ENCODE measurements at regions not wholly inside any gene's neighbourhood (a gene's known extent, or its start where the extent isn't known, plus 50 kb on each side); places are given as distances from the start of the nearest gene placed in this dataset.

DNA sequence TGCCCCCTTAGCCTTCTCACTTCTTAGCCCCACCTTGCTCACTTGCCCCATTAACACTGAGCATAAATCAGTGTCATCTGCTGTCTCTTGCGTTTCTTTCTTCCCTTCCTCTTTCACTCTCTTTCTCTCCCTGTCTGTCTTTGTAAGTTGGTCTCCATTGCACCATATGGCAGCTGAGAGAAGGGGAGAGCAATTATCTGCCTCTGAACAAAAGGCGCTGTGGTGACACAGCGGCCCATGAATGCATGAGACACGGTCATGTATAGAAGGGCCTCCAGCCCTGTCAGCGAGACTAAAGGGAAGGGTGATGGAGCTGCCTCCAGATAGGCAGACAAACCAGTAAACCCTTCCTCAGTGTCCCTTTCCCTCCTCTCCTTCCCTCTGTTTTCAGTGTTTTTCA, 88.8 kb upstream of the PCDH18 start:
- in situ Hi-C loops (cut with MboI; ENCODE audit: low sequenced_read_pairs) (no loop called here), dilution Hi-C loops (cut with HindIII; ENCODE audit: low sequenced_read_pairs, unreplicated experiment) (no loop called here), intact Hi-C loops (cut with micrococcal nuclease) (no loop called here)
- no peaks in the 10 kb centered on the region for H4K20me1 ChIP-seq (ENCODE audit: insufficient read depth, low read length)
- ChIA-PET POLR2A (ENCODE audit: unreplicated experiment) (interaction anchor here (0.6 to 0.9 kb wide), 2 partner anchors 20 to 89 kb away, joined by 3 to 4 read pairs; partner anchors contain the start of gene PCDH18), CTCF (interaction anchor here (1.4 kb wide), 1 partner anchor 9 kb away, joined by 3 read pairs; no protein-coding TSS in a partner anchor)
- DNase-seq = no peak
- peak overlapping the region; percentile 75; the same call in 1 of the 2 replicates for H4K5ac ChIP-seq (ENCODE audit: low read depth, low read length)
- H3K23ac ChIP-seq (ENCODE audit: low read depth, low read length) = peak overlapping the region; percentile 86
- H3K9me1 ChIP-seq (ENCODE audit: insufficient read depth, low read length) = peaks cover 4% of the 10 kb centered on the region
- no peaks in the 10 kb centered on the region for H3K27me3 ChIP-seq (ENCODE audit: control insufficient read depth, insufficient read depth, low read length)
- peak overlapping the region; percentile 20 for H2BK5ac ChIP-seq (ENCODE audit: low read depth, low read length, poor library complexity, severe bottlenecking)
- no peaks in the 10 kb centered on the region; a peak in 1 of 4 replicates for H3K79me1 ChIP-seq (ENCODE audit: low read depth in 1 of 2, low read length in 2 of 2)
- H2AFZ ChIP-seq (replicated peaks; ENCODE audit: low read length, poor library complexity) = peak overlapping the region; percentile 77
- TF ChIP-seq, protein P1, sequence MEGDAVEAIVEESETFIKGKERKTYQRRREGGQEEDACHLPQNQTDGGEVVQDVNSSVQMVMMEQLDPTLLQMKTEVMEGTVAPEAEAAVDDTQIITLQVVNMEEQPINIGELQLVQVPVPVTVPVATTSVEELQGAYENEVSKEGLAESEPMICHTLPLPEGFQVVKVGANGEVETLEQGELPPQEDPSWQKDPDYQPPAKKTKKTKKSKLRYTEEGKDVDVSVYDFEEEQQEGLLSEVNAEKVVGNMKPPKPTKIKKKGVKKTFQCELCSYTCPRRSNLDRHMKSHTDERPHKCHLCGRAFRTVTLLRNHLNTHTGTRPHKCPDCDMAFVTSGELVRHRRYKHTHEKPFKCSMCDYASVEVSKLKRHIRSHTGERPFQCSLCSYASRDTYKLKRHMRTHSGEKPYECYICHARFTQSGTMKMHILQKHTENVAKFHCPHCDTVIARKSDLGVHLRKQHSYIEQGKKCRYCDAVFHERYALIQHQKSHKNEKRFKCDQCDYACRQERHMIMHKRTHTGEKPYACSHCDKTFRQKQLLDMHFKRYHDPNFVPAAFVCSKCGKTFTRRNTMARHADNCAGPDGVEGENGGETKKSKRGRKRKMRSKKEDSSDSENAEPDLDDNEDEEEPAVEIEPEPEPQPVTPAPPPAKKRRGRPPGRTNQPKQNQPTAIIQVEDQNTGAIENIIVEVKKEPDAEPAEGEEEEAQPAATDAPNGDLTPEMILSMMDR (conservative IDR thresholded peaks at IDR 0.05; ENCODE audit: low read depth, low read length) = no peak
- TF ChIP-seq MAZ (IDR thresholded peaks at IDR 0.05; ENCODE audit: borderline replicate concordance, low read depth, low read length) (no peak), RCOR1 (IDR thresholded peaks at IDR 0.05; ENCODE audit: insufficient replicate concordance, low read length) (no peak), CHD1 (IDR thresholded peaks at IDR 0.05; ENCODE audit: low read depth, low read length) (no peak), BHLHE40 (IDR thresholded peaks at IDR 0.05; ENCODE audit: low read depth, low read length) (no peak), NFE2L2 (IDR thresholded peaks at IDR 0.05; ENCODE audit: low read depth, low read length) (no peak), RAD21 (IDR thresholded peaks at IDR 0.05; ENCODE audit: low read length) (no peak), RFX5 (IDR thresholded peaks at IDR 0.05; ENCODE audit: low read depth, low read length) (no peak), MXI1 (IDR thresholded peaks at IDR 0.05; ENCODE audit: borderline replicate concordance, low read depth, low read length) (no peak), MAFK (IDR thresholded peaks at IDR 0.05; ENCODE audit: low read depth, low read length) (no peak), POLR2A (IDR thresholded peaks at IDR 0.05; ENCODE audit: low read depth, low read length) (no peak), FOS (IDR thresholded peaks at IDR 0.05; ENCODE audit: low read depth, low read length) (no peak), CEBPB (IDR thresholded peaks at IDR 0.05; ENCODE audit: low read depth, low read length) (no peak), SMC3 (IDR thresholded peaks at IDR 0.05; ENCODE audit: low read depth, low read length) (no peak)
- TF ChIP-seq, protein P2, sequence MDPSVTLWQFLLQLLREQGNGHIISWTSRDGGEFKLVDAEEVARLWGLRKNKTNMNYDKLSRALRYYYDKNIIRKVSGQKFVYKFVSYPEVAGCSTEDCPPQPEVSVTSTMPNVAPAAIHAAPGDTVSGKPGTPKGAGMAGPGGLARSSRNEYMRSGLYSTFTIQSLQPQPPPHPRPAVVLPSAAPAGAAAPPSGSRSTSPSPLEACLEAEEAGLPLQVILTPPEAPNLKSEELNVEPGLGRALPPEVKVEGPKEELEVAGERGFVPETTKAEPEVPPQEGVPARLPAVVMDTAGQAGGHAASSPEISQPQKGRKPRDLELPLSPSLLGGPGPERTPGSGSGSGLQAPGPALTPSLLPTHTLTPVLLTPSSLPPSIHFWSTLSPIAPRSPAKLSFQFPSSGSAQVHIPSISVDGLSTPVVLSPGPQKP (IDR thresholded peaks at IDR 0.05; ENCODE audit: borderline replicate concordance, low read depth, low read length) = no peak
- TF ChIP-seq, protein P3, sequence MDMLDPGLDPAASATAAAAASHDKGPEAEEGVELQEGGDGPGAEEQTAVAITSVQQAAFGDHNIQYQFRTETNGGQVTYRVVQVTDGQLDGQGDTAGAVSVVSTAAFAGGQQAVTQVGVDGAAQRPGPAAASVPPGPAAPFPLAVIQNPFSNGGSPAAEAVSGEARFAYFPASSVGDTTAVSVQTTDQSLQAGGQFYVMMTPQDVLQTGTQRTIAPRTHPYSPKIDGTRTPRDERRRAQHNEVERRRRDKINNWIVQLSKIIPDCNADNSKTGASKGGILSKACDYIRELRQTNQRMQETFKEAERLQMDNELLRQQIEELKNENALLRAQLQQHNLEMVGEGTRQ (IDR thresholded peaks at IDR 0.05; ENCODE audit: low read depth, low read length) = no peak
- peak overlapping the region; percentile 77 for H3K14ac ChIP-seq (replicated peaks; ENCODE audit: low read depth, low read length)
- H4K8ac ChIP-seq (ENCODE audit: low read depth in 2 of 2, low read length in 2 of 2) = peak overlapping the region; percentile 24 to 48; a peak in 3 of 4 replicates
- peak overlapping the region; percentile 38; the same call in 1 of the 2 replicates for H2AK5ac ChIP-seq (ENCODE audit: low read depth, low read length)
- peak overlapping the region; percentile 59 for H4K91ac ChIP-seq (ENCODE audit: insufficient read depth, low read depth, low read length)
- no peaks in the 10 kb centered on the region for H3K36me3 ChIP-seq (ENCODE audit: control insufficient read depth, insufficient read depth, low read length)
- ATAC-seq (ENCODE audit: low read depth) = no peak
- H3K4me2 ChIP-seq (ENCODE audit: low read depth, low read length) = no peak overlapping the region; the same call in 1 of the 2 replicates
- no peak overlapping the region for H3K4me3 ChIP-seq (ENCODE audit: insufficient read depth, low read depth, low read length)
- no peak overlapping the region for H2AK9ac ChIP-seq (replicated peaks; ENCODE audit: low read depth, low read length, poor library complexity)
- H3K18ac ChIP-seq (ENCODE audit: low read depth, low read length) = peak overlapping the region; percentile 77
- H2BK15ac ChIP-seq (ENCODE audit: low read depth, low read length) = peak overlapping the region; percentile 18; the same call in 1 of the 3 replicates
- peak overlapping the region; percentile 82 for H3K4ac ChIP-seq (ENCODE audit: low read depth, low read length)
- no TSS peak for BruUV-seq (replicated peaks)
- H3K27ac ChIP-seq (ENCODE audit: insufficient read depth, low read length) = 0 out of 2 replicates have a peak overlapping the region, but pooled peaks have one; percentile 3
- H3K9ac ChIP-seq (ENCODE audit: low read depth, low read length) = no peak overlapping the region
- H3K4me1 ChIP-seq (ENCODE audit: control insufficient read depth, insufficient read depth, low read length) = peaks cover 6% of the 10 kb centered on the region
- H3K56ac ChIP-seq (ENCODE audit: extremely low read depth, insufficient read depth, low read length) = no peak overlapping the region
- no CpG with 5 or more reads among the region's 5 CpGs for WGBS, 2 experiments (ENCODE audit: extremely low coverage in 2 of 2, insufficient read length in 1 of 2)
- H2BK120ac ChIP-seq (ENCODE audit: low read depth, low read length) = peak overlapping the region; percentile 91
- H3K9me3 ChIP-seq (ENCODE audit: control insufficient read depth, insufficient read depth, low read length) = no peaks in the 10 kb centered on the region
- peak overlapping the region; percentile 72 for H2BK20ac ChIP-seq (ENCODE audit: low read depth, low read length)

All from IMR-90 (cell line).